Activated T-cell treated with anti-CD3 and anti-CD28 coated beads, Interleukin-2, amount 50 U/mL, for 24 hours (primary cell): ENCODE measurements at regions not wholly inside any gene's neighbourhood (a gene's known extent, or its start where the extent isn't known, plus 50 kb on each side); places are given as distances from the start of the nearest gene placed in this dataset.
"Not testable (repeated sequence)": the region's sequence is repeated elsewhere in the genome, so short reads cannot be mapped to it uniquely, and the experiment has no call there.

Experiments
- DNase-seq: peaks from one replicate; pipeline ENCODE4 v3.0.0-alpha.2; 2020
- H3K27ac Mint-ChIP-seq: 2 replicates; pipeline ENCODE4 v1.8.0; 2020; ENCODE audit warnings: mild to moderate bottlenecking, mixed read lengths
- H3K27me3 Mint-ChIP-seq: 2 replicates; pipeline ENCODE4 v1.8.0; 2020; ENCODE audit warnings: mixed read lengths
- H3K36me3 Mint-ChIP-seq: 2 replicates; pipeline ENCODE4 v1.8.0; 2020; ENCODE audit warnings: low read depth, mixed read lengths
- H3K4me1 Mint-ChIP-seq: 2 replicates; pipeline ENCODE4 v1.8.0; 2020; ENCODE audit warnings: low read depth, mixed read lengths
- H3K4me3 Mint-ChIP-seq: 2 replicates; pipeline ENCODE4 v1.8.0; 2020; ENCODE audit warnings: mild to moderate bottlenecking, moderate library complexity, mixed read lengths
- H3K9me3 Mint-ChIP-seq: 2 replicates; pipeline ENCODE4 v1.8.0; 2020; ENCODE audit warnings: mixed read lengths

DNA sequence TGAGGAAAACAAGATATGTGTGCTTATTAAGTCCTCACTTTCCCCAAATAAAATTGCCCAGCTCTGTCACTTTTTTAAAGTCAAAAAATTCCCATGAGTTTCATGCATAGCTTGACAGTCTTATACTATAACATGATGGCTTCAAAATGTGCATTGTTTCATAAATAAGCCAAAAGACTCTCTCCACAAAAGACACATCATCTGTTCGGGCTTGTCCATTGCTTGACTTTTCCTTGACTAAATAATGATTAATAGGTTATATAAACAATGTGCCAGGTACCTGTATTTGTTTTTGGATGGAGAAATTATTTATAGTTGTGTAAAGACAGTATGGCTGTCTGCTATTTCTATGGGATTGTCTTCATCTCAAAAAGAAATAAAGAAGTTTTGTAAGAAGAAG lies 329.2 kb upstream of the KLF3 start:
- H3K27me3 Mint-ChIP-seq = peaks cover 7% of the 10 kb centered on the region
- H3K36me3 Mint-ChIP-seq = peaks cover 12% of the 10 kb centered on the region
- no peak overlapping the region for H3K4me3 Mint-ChIP-seq
- peaks cover 18% of the 10 kb centered on the region for H3K9me3 Mint-ChIP-seq
- peaks cover 44% of the 10 kb centered on the region for H3K4me1 Mint-ChIP-seq
- H3K27ac Mint-ChIP-seq = no peak overlapping the region
- no peak for DNase-seq

DNA sequence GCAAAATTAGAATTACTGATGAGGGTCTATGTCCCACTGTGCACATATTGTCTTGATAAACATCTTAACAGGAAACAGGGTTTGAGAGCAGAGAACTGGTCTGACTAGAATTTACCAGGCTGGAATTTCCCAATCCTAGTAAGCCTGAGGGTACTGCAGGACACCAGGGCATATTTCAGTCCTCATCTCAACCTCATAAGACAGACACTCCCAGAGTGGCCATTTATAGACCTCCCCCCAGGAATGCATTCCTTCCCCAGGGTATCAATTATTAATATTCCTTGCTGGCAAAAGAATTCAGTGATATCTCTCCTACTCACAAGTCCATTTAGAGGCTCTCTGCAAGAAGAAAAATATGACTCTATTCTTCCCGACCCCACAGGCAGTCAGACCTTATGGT lies 325.1 kb upstream of the KLF3 start:
- not testable (repeated sequence) for H3K27ac Mint-ChIP-seq, DNase-seq, H3K27me3 Mint-ChIP-seq, H3K4me3 Mint-ChIP-seq
- peaks cover 20% of the 10 kb centered on the region for H3K4me1 Mint-ChIP-seq
- H3K9me3 Mint-ChIP-seq = peaks cover 19% of the 10 kb centered on the region
- peaks cover 12% of the 10 kb centered on the region for H3K36me3 Mint-ChIP-seq

DNA sequence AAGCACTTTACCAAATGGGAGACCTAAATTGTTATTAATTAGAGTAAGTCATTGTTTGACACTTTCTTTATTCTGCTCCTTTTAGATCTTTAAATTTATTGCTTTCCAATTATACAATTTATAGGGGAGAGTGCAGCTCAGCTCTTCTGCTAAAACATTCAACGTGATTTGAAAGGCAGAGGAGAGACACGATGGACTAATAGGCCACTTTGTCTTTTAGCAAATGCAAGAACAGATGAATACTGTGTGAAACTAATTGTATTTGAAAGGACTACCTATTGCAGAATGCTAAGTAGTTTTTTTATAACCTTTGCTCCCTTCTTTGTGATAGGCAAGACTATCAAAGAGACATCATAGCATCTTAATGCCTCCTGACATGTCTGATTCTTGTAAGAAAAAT lies 320.4 kb upstream of the KLF3 start:
- Mint-ChIP-seq H3K9me3 (peaks cover 25% of the 10 kb centered on the region), H3K27me3 (no peaks in the 10 kb centered on the region), H3K36me3 (peaks cover 4% of the 10 kb centered on the region), H3K4me1 (no peaks in the 10 kb centered on the region), H3K4me3 (no peak overlapping the region), H3K27ac (no peak overlapping the region)
- no peak for DNase-seq

DNA sequence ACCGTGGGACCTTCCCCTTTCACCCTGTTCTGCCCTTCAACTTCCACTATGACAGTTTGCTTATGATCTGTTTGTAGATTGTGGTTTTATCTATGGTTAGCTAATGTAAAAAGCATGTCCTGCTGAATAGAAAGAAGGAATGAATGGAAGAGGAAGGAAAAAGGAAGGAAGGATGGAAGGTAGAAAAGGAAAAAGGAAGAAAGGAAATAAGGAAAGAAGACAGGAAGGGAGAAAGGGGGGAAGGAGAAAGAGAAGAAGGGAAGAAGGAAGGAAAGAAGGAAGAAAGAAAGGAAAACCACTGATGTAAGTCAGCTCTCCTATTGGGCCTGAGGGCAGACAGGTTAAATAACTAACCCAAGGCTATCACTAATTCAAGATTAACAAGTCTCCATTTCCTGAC lies 319.1 kb upstream of the KLF3 start:
- no peak overlapping the region for H3K27ac Mint-ChIP-seq

DNA sequence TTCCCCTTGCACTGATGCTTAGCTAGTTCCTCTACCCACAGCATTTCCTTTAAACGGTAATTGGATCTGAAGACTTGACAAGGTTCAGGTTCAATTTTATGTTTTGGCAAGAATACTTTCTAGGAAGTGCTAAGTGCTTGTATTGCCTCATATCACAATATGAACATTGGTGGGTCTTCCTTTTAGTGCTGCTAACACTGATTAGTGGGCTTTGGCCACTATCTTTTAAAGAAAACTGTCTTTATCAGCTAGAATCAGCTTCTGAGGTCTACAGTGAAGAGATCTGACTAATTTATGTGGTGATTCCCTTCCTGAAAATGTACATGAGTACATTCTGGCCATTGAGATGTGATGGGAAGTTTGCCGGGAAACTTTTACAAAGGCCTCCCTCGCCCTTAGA lies 316.7 kb upstream of the KLF3 start:
- Mint-ChIP-seq H3K4me3 (no peak overlapping the region), H3K36me3 (no peaks in the 10 kb centered on the region), H3K4me1 (no peaks in the 10 kb centered on the region), H3K9me3 (peaks cover 23% of the 10 kb centered on the region), H3K27ac (no peak overlapping the region), H3K27me3 (peaks cover 3% of the 10 kb centered on the region)
- DNase-seq = no peak

More for the DNA sequence above, 319.1 kb upstream of the KLF3 start:
- no peaks in the 10 kb centered on the region for H3K36me3 Mint-ChIP-seq
- no peak overlapping the region for H3K4me3 Mint-ChIP-seq
- H3K27me3 Mint-ChIP-seq = peaks cover 1% of the 10 kb centered on the region
- no peaks in the 10 kb centered on the region for H3K4me1 Mint-ChIP-seq
- no peak for DNase-seq
- H3K9me3 Mint-ChIP-seq = peaks cover 15% of the 10 kb centered on the region

DNA sequence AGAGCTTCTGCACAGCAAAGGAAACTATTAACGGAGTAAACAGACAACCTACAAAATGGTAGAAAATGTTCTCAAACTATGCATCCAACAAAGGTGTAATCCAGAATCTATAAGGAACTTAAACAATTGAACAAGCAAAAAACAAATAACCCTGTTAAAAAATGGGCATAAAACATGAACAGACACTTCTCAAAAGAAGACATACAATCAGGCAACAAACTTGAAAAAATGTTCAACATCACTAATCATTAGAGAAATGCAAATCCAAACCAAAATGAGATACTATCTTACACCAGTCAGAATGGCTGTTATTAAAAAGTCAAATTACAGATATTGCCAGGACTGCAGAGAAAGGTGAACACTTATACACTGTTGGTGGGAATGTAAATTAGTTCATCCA lies 309.6 kb upstream of the KLF3 start:
- DNase-seq = no peak
- peaks cover 16% of the 10 kb centered on the region for H3K9me3 Mint-ChIP-seq
- H3K4me1 Mint-ChIP-seq = peaks cover 9% of the 10 kb centered on the region
- no peak overlapping the region for H3K4me3 Mint-ChIP-seq
- H3K27ac Mint-ChIP-seq = no peak overlapping the region
- peaks cover 3% of the 10 kb centered on the region for H3K27me3 Mint-ChIP-seq
- H3K36me3 Mint-ChIP-seq = peaks cover 4% of the 10 kb centered on the region

DNA sequence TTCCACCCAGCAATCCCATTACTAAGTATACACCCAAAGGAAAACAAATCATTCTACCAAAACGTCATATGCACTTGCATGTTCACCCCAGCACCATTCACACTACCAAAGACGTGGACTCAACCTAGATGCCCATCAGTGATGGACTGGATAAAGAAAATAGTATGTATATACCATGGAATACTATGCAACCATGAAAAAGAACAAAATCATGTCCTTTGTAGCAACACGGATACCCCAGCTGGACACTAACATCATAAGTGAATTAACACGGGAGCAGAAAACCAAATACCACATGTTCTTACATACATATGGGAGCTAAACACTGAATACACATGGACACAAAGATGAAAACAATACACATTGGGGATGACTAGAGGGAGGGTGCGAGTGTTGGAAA lies 309.1 kb upstream of the KLF3 start:
- Mint-ChIP-seq H3K4me1 (peaks cover 12% of the 10 kb centered on the region), H3K4me3 (no peak overlapping the region), H3K9me3 (peaks cover 16% of the 10 kb centered on the region), H3K27me3 (peaks cover 3% of the 10 kb centered on the region), H3K36me3 (peaks cover 4% of the 10 kb centered on the region), H3K27ac (no peak overlapping the region)
- no peak for DNase-seq

DNA sequence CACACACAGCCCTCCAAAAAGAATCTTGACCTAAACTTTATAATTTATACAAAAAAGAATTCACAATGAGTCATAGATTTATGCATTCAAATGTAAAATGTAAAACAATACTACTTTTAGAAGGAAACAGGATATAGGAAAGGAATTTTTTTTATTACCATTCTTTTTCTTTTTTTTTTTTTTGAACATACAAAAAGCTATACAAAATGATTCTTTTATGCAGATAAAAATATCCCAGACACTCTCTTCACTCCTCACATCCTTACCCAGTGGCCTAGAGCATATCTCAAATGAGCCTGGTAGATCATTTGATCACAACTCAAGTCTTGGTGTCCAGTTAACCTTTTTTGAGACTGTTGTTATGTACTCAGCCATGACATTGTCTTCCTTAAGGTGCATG lies 307.3 kb upstream of the KLF3 start:
- Mint-ChIP-seq H3K27ac (no peak overlapping the region), H3K9me3 (peaks cover 10% of the 10 kb centered on the region), H3K4me3 (no peak overlapping the region)

DNA sequence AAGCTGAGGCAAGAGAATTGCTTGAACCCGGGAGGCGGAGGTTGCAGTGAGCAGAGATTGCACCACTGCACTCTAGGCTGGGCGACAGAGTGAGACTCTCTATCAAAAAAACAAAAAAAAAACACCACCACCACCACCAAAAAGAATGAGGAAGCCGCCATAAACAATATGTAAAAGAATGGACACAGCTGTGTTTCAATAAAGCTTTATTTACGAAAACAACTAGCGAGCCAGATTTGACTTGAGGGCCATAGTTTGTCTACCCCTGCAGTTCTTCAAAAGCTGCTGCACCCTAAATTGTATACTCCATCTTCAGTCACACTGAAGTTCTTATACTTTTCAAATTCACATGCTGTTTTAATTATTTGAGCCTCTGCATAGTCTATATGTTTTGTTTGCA lies 306.5 kb upstream of the KLF3 start:
- Mint-ChIP-seq H3K36me3 (peaks cover 2% of the 10 kb centered on the region), H3K27ac (no peak overlapping the region)

More for the DNA sequence above, 307.3 kb upstream of the KLF3 start:
- H3K36me3 Mint-ChIP-seq = peaks cover 4% of the 10 kb centered on the region
- H3K27me3 Mint-ChIP-seq = no peaks in the 10 kb centered on the region
- H3K4me1 Mint-ChIP-seq = peaks cover 12% of the 10 kb centered on the region
- DNase-seq = no peak

DNA sequence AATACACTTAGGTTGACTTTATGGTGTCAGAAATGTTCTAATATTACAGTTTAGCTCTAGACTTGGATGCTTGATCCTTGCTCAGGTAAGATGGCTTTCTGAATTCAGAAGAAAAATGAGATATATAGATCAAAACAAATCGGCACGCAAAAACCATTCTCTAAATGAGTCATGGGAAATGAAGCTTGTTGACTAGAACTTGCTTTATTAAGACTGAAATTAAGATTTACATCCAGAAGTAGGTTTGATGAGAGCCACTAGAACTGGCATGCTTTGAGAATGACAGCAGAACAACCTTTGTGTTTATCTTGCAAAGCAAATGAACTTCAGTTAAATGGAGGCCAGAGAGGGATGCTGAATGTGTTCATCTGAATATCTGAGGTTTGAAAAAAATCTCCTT lies 304.9 kb upstream of the KLF3 start:
- Mint-ChIP-seq H3K27me3 (no peaks in the 10 kb centered on the region), H3K9me3 (no peaks in the 10 kb centered on the region), H3K4me1 (peaks cover 12% of the 10 kb centered on the region), H3K36me3 (no peaks in the 10 kb centered on the region), H3K27ac (peak overlapping the region; percentile 74), H3K4me3 (no peak overlapping the region)
- no peak for DNase-seq

More for the DNA sequence above, 306.5 kb upstream of the KLF3 start:
- H3K27me3 Mint-ChIP-seq = no peaks in the 10 kb centered on the region
- peaks cover 12% of the 10 kb centered on the region for H3K4me1 Mint-ChIP-seq
- peaks cover 5% of the 10 kb centered on the region for H3K9me3 Mint-ChIP-seq
- no peak overlapping the region for H3K4me3 Mint-ChIP-seq
- no peak for DNase-seq

DNA sequence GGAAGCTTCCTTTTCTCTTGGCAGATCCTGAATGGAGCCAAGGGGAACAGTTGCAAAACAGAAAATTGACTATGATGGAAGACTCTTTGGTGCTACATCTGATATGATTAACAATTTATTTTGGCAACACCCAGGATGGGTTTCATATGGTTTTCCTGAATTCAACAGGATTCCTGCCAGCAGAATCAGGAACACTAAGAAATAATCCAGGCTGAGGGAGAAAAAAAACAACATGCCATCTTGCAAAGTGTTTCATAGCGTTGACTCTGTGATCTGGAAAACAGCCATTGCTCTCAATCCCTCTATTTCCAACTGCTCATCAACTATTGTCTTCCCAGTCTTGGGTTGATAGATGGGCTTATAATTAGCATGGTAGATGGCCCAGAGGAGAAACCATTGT lies 303.8 kb upstream of the KLF3 start:
- Mint-ChIP-seq H3K4me1 (peaks cover 12% of the 10 kb centered on the region), H3K4me3 (no peak overlapping the region), H3K36me3 (no peaks in the 10 kb centered on the region), H3K27me3 (no peaks in the 10 kb centered on the region), H3K27ac (no peak overlapping the region), H3K9me3 (no peaks in the 10 kb centered on the region)
- no peak for DNase-seq

DNA sequence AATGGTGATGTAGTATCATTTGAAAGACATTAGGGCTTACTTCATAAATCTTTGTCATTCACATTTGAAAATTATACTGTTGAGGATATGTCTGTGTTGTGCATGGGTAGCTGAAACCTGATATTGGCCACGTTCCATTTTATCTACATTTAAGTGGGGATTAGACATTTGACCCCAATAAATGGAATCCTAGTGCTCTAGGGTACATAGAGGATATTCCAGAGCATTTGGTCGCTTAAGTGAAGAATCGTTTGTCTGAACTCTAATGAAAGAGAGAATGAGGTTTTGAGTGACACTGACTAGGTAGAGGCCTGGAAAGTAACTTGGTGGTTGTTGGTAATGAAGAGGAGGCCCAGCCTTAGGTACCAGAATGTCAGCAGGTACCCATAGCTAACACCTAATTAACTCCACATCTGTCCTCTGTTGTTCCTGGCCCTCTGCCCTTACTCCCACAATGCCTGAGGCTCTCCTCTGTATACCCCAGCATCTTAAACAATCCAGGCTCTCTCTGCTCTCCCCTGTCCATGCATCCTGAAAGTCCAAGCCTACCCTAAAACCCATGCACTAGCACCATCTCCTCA lies 299.5 kb upstream of the KLF3 start:
- no peak overlapping the region for H3K27ac Mint-ChIP-seq
- no peaks in the 10 kb centered on the region for H3K9me3 Mint-ChIP-seq
- H3K27me3 Mint-ChIP-seq = no peaks in the 10 kb centered on the region
- no peak overlapping the region for H3K4me3 Mint-ChIP-seq
- no peaks in the 10 kb centered on the region for H3K36me3 Mint-ChIP-seq
- peaks cover 28% of the 10 kb centered on the region for H3K4me1 Mint-ChIP-seq
- no peak for DNase-seq

DNA sequence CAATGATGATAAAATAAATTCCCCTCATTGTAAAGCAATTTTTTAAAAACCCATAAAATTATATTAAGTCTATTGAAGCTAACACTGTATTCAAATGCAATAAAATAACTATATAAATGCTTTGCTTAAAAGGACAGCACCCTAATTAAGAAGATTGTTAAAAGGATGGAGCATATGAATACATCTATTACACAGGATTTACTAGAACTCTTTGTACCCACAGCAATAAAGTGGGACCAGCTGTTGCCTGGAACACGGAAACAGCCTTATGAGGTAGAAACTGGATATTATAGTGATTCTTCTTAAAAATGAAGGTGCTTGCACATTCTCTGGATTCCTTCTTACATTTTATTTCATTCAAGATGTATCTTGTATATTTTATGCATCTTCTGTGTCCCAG lies 298.7 kb upstream of the KLF3 start:
- no peak for DNase-seq
- H3K4me1 Mint-ChIP-seq = peaks cover 25% of the 10 kb centered on the region
- H3K4me3 Mint-ChIP-seq = no peak overlapping the region
- no peaks in the 10 kb centered on the region for H3K36me3 Mint-ChIP-seq
- H3K27ac Mint-ChIP-seq = no peak overlapping the region
- H3K27me3 Mint-ChIP-seq = no peaks in the 10 kb centered on the region
- no peaks in the 10 kb centered on the region for H3K9me3 Mint-ChIP-seq

DNA sequence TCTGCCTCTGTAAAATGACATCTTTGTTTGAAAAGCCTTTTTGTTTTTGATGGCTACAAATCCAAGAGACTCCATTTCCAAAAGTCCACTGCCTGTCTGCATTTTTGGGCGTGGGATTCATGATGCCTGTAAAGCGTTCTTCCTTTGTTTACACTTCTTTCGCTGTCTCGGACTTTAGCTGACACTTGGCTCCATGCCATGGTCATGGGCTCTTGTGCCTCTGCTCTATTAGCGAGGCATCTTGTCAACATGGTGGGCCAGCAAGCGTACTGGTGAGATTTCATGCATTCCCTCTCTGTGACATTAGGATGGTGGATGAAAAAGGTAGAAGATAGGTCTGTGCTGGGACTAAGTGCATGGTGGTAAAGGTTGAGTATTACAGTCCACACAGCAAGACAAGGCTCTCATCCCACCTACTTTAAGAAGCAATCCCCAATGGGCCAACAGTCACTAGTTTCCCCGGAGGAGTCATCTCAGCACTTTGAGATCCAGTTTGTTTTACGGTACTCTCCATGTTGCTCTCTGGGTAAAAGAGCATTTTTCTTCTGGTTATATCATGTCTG lies 298.2 kb upstream of the KLF3 start:
- Mint-ChIP-seq H3K27ac (no peak overlapping the region), H3K36me3 (no peaks in the 10 kb centered on the region), H3K4me3 (no peak overlapping the region)

DNA sequence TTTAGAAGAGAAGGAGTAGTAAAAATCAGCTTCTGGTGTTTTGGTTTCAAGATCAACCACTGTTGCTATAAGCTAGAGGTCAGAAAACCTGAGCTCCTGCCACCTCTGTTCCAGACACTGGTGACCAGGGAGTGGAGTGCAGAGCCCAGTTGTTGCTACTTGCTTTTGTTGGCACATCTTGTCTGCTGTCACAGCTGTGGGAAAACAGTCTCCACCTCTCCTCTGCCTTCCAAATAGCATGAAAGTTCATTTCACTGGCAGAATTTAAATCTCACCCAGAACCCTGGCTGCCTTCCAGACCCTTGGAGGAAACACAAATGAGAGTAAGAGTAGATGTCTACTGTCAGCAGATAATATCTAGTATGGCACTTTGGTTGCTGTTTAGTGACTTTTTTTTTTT lies 297.5 kb upstream of the KLF3 start:
- Mint-ChIP-seq H3K4me1 (peaks cover 26% of the 10 kb centered on the region), H3K4me3 (no peak overlapping the region), H3K27ac (no peak overlapping the region), H3K9me3 (no peaks in the 10 kb centered on the region), H3K36me3 (no peaks in the 10 kb centered on the region), H3K27me3 (no peaks in the 10 kb centered on the region)
- no peak for DNase-seq

More for the DNA sequence above, 298.2 kb upstream of the KLF3 start:
- peaks cover 25% of the 10 kb centered on the region for H3K4me1 Mint-ChIP-seq
- H3K9me3 Mint-ChIP-seq = no peaks in the 10 kb centered on the region
- no peak for DNase-seq
- no peaks in the 10 kb centered on the region for H3K27me3 Mint-ChIP-seq

DNA sequence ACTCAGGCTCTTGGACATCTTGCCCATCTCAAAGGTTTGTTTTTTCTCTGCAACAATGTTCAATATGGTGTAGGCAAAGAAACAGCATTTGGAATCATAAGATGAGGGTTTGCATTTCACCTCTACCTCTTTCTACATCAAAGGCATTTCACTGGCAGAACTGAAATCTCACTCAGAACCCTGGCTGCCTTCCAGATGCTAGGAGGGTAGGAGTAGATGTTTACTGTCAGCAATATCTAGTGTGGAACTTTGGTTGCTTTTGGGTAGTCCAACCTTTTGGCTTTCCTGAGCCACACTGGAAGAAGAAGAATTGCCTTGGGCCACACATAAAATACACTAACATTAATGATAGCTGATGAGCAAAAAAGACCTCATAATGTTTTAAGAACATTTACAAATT lies 297.0 kb upstream of the KLF3 start:
- no peaks in the 10 kb centered on the region for H3K36me3 Mint-ChIP-seq
- H3K27ac Mint-ChIP-seq = no peak overlapping the region
- H3K4me3 Mint-ChIP-seq = no peak overlapping the region
- DNase-seq = no peak
- H3K4me1 Mint-ChIP-seq = peaks cover 29% of the 10 kb centered on the region
- H3K9me3 Mint-ChIP-seq = no peaks in the 10 kb centered on the region
- no peaks in the 10 kb centered on the region for H3K27me3 Mint-ChIP-seq
